Endothelial cell of umbilical vein (primary cell): ENCODE measurements at regions not wholly inside any gene's neighbourhood (a gene's known extent, or its start where the extent isn't known, plus 50 kb on each side); places are given as distances from the start of the nearest gene placed in this dataset.

Experiments used
- BruUV-seq: library from RNA; stranded (reverse); fragments of 400-500 nt; replicated peaks from 2 replicates; lab custom pipeline; 2021; lab: Mats Ljungman, UMichigan
- CTCF ChIA-PET: fragments of 300-600, 350-600 bp; sonication (Branson Sonifier 250); formaldehyde crosslinking; loops from one replicate; lab custom pipeline; 2021; ENCODE audit warnings: antibody characterized with exemption, inconsistent platforms; lab: Charles Lee
- POLR2A ChIA-PET: fragments of 300-600, 350-600 bp; sonication (Branson Sonifier 250); formaldehyde crosslinking; loops from one replicate; lab custom pipeline; 2021; ENCODE audit warnings: antibody characterized with exemption, inconsistent platforms; lab: Charles Lee
- DNase-seq: peaks from one replicate; pipeline ENCODE4 v3.0.0-alpha.2; 2011; ENCODE audit warnings: low read depth, low spot score
- FAIRE-seq: peaks from 2 replicates; lab custom pipeline; 2011; peaks lifted over from hg19 to GRCh38; lab: Jason Lieb, UNC
- H2AFZ ChIP-seq: 2 replicates; pipeline ENCODE4 v1.6.0; 2012; ENCODE audit warnings: low read depth, low read length, control low read depth, inconsistent platforms
- H3K27ac ChIP-seq: 2 replicates; pipeline ENCODE4 v1.5.1; 2011; ENCODE audit warnings: low read depth, mild to moderate bottlenecking, control low read depth, low read length, moderate library complexity; ENCODE audit not compliant: insufficient read depth
- H3K27me3 ChIP-seq, 2 experiments: 2 replicates each; pipeline versions ENCODE4 v1.6.0 to v1.6.1; 2011; ENCODE audit warnings: low read length in 2 of 2, mixed read lengths in 1 of 2; ENCODE audit not compliant: control insufficient read depth in 2 of 2, insufficient read depth in 2 of 2
- H3K36me3 ChIP-seq, 2 experiments: 2 replicates in 1 of 2; 3 replicates in 1 of 2; pipeline ENCODE4 v1.5.1; 2011; ENCODE audit warnings: low read length in 2 of 2, mild to moderate bottlenecking in 1 of 2, moderate library complexity in 1 of 2; ENCODE audit not compliant: control insufficient read depth in 2 of 2, insufficient read depth in 2 of 2; ENCODE audit errors: extremely low read depth in 1 of 2
- H3K4me1 ChIP-seq: 3 replicates; pipeline ENCODE4 v1.5.1; 2011; ENCODE audit warnings: mild to moderate bottlenecking, low read length; ENCODE audit not compliant: control insufficient read depth, insufficient read depth; ENCODE audit errors: extremely low read depth
- H3K4me2 ChIP-seq: 2 replicates; pipeline ENCODE4 v1.6.1; 2011; ENCODE audit warnings: low read length, control low read depth, mixed read lengths; ENCODE audit not compliant: insufficient read depth
- H3K4me3 ChIP-seq, 3 experiments: fragments of 200-600 bp in 1 of 3; sonication (generic), shearing (Covaris generic) in 1 of 3; replicated peaks in 1 of 3; 2 replicates each; pipeline ENCODE4 v1.5.1; 2011 to 2016; ENCODE audit warnings: control low read depth in 3 of 3, low read length in 3 of 3, mild to moderate bottlenecking in 2 of 3, inconsistent platforms in 1 of 3, low read depth in 1 of 3, moderate library complexity in 1 of 3; ENCODE audit not compliant: insufficient read depth in 1 of 3
- H3K79me2 ChIP-seq: 2 replicates; pipeline ENCODE4 v1.6.0; 2012; ENCODE audit warnings: low read length, inconsistent platforms; ENCODE audit not compliant: control insufficient read depth, insufficient read depth
- H3K9ac ChIP-seq: replicated peaks from 2 replicates; pipeline ENCODE3; 2011; ENCODE audit warnings: low read length, control low read depth; ENCODE audit not compliant: insufficient read depth; ENCODE audit errors: extremely low read depth
- H3K9me1 ChIP-seq: replicated peaks from 3 replicates; pipeline ENCODE4 v1.6.0; 2011; ENCODE audit warnings: mild to moderate bottlenecking, low read length; ENCODE audit not compliant: control insufficient read depth, insufficient read depth; ENCODE audit errors: extremely low read depth
- H3K9me3 ChIP-seq: replicated peaks from 2 replicates; pipeline ENCODE4 v1.5.1; 2012; ENCODE audit warnings: low read length, inconsistent platforms; ENCODE audit not compliant: control insufficient read depth, insufficient read depth
- H4K20me1 ChIP-seq: replicated peaks from 2 replicates; pipeline ENCODE3; 2011; ENCODE audit warnings: mild to moderate bottlenecking, low read length; ENCODE audit not compliant: control insufficient read depth, insufficient read depth; ENCODE audit errors: extremely low read depth
- CTCF ChIP-seq, 2 donors: IDR thresholded peaks; 1 replicate in 1 of 2; 2 replicates in 1 of 2; pipeline ENCODE4 v1.5.1; 2011; ENCODE audit warnings: low read length in 2 of 2, mild to moderate bottlenecking in 2 of 2, moderate library complexity in 2 of 2, control low read depth in 1 of 2, inconsistent platforms in 1 of 2, low read depth in 1 of 2; ENCODE audit not compliant: insufficient read depth in 1 of 2; ENCODE audit errors: extremely low read depth in 1 of 2
- EZH2 ChIP-seq: IDR thresholded peaks from 2 replicates; pipeline ENCODE4 v1.6.1; 2012; ENCODE audit warnings: borderline replicate concordance, low read depth, mild to moderate bottlenecking, moderate library complexity, low read length, inconsistent platforms; ENCODE audit not compliant: severe bottlenecking
- FOS ChIP-seq: IDR thresholded peaks from 2 replicates; pipeline ENCODE4 v1.6.1; 2011; ENCODE audit warnings: mild to moderate bottlenecking, low read length, moderate library complexity, borderline replicate concordance; ENCODE audit not compliant: insufficient read depth
- GATA2 ChIP-seq: IDR thresholded peaks from 2 replicates; pipeline ENCODE4 v1.7.0; 2011; ENCODE audit warnings: low read depth, mild to moderate bottlenecking, moderate library complexity, mixed read lengths, low read length; ENCODE audit not compliant: insufficient read length, insufficient read depth
- JUN ChIP-seq: IDR thresholded peaks from 2 replicates; pipeline ENCODE4 v1.6.1; 2011; ENCODE audit warnings: borderline replicate concordance, low read depth; ENCODE audit not compliant: insufficient read length, insufficient read depth
- MAX ChIP-seq: IDR thresholded peaks from 2 replicates; pipeline ENCODE4 v1.6.1; 2011; ENCODE audit not compliant: insufficient read depth, insufficient read length
- MYC ChIP-seq: IDR thresholded peaks from one replicate; pipeline ENCODE4 v1.6.1; 2011; ENCODE audit warnings: mild to moderate bottlenecking, low read depth, low read length
- POLR2A ChIP-seq: IDR thresholded peaks from 2 replicates; pipeline ENCODE4 v1.6.1; 2012; ENCODE audit warnings: low read depth, mild to moderate bottlenecking, control low read depth, low read length
- POLR2AphosphoS5 ChIP-seq: IDR thresholded peaks from 2 replicates; pipeline ENCODE4 v1.6.1; 2012; ENCODE audit warnings: low read depth, mild to moderate bottlenecking, control low read depth, low read length, moderate library complexity; ENCODE audit not compliant: insufficient read depth
- dilution Hi-C: fragments of 300-500 bp; cut with MboI; formaldehyde crosslinking; loops from one replicate; pipeline ENCODE4 v1.15.0; 2019; ENCODE audit warnings: low sequenced_read_pairs; ENCODE audit not compliant: extremely low pct_ligation_motif_present
- intact Hi-C: fragments of 100-400 bp; cut with micrococcal nuclease; formaldehyde crosslinking; loops from one replicate; pipeline ENCODE4 v1.10.0; 2022

DNA sequence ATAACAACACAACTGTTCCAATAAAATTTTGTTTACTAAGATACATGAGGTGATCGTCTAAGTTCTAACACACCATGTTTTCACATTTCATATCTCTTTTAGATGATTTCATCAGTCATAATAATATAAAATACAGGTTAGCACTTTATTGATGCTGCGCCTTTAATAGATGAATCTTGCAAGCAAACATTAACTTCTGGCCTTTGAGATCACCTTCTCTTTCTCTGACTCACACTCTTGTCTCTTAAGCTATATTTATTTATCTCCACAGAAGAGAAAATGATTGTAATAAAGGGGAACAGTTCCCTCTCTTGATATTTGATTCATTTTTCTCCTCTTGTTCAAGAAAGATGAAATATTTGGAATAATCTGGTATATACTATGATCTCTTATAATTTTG is 603.3 kb upstream of the POU3F3 start:
- DNase-seq (no peak), FAIRE-seq (no peak)
- BruUV-seq: no TSS peak
- no peaks in the 10 kb centered on the region for H3K27me3 ChIP-seq
- intact Hi-C loops (no loop called here), dilution Hi-C loops (no loop called here)
- H3K27ac ChIP-seq: no peak overlapping the region
- TF ChIP-seq POLR2AphosphoS5 (no peak), EZH2 (no peak), MAX (no peak), POLR2A (no peak), FOS (no peak), JUN (no peak), CTCF (IDR thresholded peaks at IDR 0.05; ENCODE audit: extremely low read depth in 1 of 2, insufficient read depth in 1 of 2, low read depth in 1 of 2, low read length in 2 of 2) (no peak), MYC (no peak), GATA2 (no peak)
- H3K9me1 ChIP-seq: no peaks in the 10 kb centered on the region
- no peaks in the 10 kb centered on the region for H4K20me1 ChIP-seq
- no peaks in the 10 kb centered on the region for H3K36me3 ChIP-seq
- H2AFZ ChIP-seq: no peak overlapping the region
- POLR2A ChIA-PET: no interaction called here
- CTCF ChIA-PET: no interaction called here
- no peaks in the 10 kb centered on the region for H3K79me2 ChIP-seq
- H3K4me1 ChIP-seq: no peaks in the 10 kb centered on the region
- H3K9me3 ChIP-seq: peaks cover 4% of the 10 kb centered on the region
- H3K4me3 ChIP-seq: no peak overlapping the region
- no peak overlapping the region for H3K4me2 ChIP-seq
- H3K9ac ChIP-seq: no peak overlapping the region
